HUES64 (cell line): ENCODE measurements at regions not wholly inside any gene's neighbourhood (a gene's known extent, or its start where the extent isn't known, plus 50 kb on each side); places are given as distances from the start of the nearest gene placed in this dataset.
"Not testable (repeated sequence)": the region's sequence is repeated elsewhere in the genome, so short reads cannot be mapped to it uniquely, and the experiment has no call there.

Experiments
- H3K27ac ChIP-seq: 2 replicates; pipeline ENCODE4 v1.7.0; 2013; ENCODE audit warnings: low read depth, low read length, inconsistent platforms
- H3K27me3 ChIP-seq: 2 replicates; pipeline ENCODE4 v1.6.1; 2013; ENCODE audit warnings: mild to moderate bottlenecking, low read length; ENCODE audit not compliant: insufficient read depth
- H3K36me3 ChIP-seq: 2 replicates; pipeline ENCODE4 v1.6.1; 2013; ENCODE audit warnings: mild to moderate bottlenecking, low read length; ENCODE audit not compliant: insufficient read depth
- H3K4me1 ChIP-seq: 2 replicates; pipeline ENCODE4 v1.6.1; 2013; ENCODE audit warnings: mild to moderate bottlenecking, low read length, moderate library complexity; ENCODE audit not compliant: insufficient read depth
- H3K4me3 ChIP-seq: 2 replicates; pipeline ENCODE4 v1.5.1; 2013; ENCODE audit warnings: mild to moderate bottlenecking, low read length, moderate library complexity
- H3K9ac ChIP-seq: 2 replicates; pipeline ENCODE4 v1.6.1; 2013; ENCODE audit warnings: mild to moderate bottlenecking, low read depth, low read length
- H3K9me3 ChIP-seq: 2 replicates; pipeline ENCODE4 v1.6.1; 2013; ENCODE audit warnings: low read depth, low read length; ENCODE audit not compliant: insufficient read depth
- WGBS: fragments of 150-250, 120-280 bp; methylation state at CpG from one replicate; pipeline ENCODE4 v1.1.7; 2013; ENCODE audit warnings: missing lambda C conversion rate; 5-methylcytosine and 5-hydroxymethylcytosine counted together

DNA sequence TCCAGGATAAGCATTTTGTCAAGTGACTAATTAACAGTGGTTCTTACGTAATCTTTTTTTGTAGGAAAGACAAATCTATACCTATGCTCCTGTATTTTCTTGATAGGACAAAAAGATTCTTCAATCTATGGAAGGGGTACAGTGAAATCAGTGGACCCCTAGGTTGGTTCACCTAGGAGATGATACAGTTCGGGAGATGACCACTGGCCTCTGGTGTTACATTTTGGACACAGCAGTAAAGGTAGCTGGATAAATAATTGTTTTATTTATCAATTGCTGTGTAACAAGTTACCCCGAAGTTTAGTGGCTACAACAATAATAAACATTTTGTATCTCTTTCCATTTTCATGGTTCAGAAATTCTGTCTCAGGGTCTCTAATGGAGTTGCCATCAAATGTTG, 288.2 kb upstream of the MAGI2 start:
- WGBS, result 94% methylated on average over 2 of the region's 3 CpGs
- no peaks in the 10 kb centered on the region for H3K36me3 ChIP-seq
- no peaks in the 10 kb centered on the region for H3K27me3 ChIP-seq
- H3K9ac ChIP-seq, result no peak overlapping the region
- H3K9me3 ChIP-seq, result no peaks in the 10 kb centered on the region
- no peak overlapping the region for H3K4me3 ChIP-seq
- no peak overlapping the region for H3K27ac ChIP-seq
- H3K4me1 ChIP-seq, result no peaks in the 10 kb centered on the region

DNA sequence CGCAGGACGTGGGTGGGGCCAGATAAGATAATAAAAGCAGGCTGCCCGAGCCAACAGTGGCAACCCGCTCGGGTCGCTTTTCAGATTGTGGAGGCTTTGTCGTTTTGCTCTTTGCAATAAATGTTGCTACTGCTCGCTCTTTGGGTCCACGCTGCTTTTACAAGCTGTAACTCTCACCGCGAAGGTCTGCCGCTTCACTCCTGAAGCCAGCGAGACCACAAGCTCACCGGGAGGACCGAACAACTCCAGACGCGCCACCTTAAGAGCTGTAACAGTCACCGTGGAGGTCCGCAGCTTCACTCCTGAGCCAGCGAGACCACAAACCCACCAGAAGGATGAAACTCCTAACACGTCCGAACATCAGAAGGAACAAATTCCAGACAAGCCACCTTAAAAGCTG, 286.6 kb upstream of the MAGI2 start:
- H3K36me3 ChIP-seq, result no peaks in the 10 kb centered on the region
- no peak overlapping the region for H3K4me3 ChIP-seq
- H3K27me3 ChIP-seq, result no peaks in the 10 kb centered on the region
- H3K9ac ChIP-seq, result no peak overlapping the region
- WGBS, result 96% methylated on average over 22 of the region's 22 CpGs
- H3K27ac ChIP-seq, result no peak overlapping the region
- no peaks in the 10 kb centered on the region for H3K9me3 ChIP-seq
- H3K4me1 ChIP-seq, result no peaks in the 10 kb centered on the region

DNA sequence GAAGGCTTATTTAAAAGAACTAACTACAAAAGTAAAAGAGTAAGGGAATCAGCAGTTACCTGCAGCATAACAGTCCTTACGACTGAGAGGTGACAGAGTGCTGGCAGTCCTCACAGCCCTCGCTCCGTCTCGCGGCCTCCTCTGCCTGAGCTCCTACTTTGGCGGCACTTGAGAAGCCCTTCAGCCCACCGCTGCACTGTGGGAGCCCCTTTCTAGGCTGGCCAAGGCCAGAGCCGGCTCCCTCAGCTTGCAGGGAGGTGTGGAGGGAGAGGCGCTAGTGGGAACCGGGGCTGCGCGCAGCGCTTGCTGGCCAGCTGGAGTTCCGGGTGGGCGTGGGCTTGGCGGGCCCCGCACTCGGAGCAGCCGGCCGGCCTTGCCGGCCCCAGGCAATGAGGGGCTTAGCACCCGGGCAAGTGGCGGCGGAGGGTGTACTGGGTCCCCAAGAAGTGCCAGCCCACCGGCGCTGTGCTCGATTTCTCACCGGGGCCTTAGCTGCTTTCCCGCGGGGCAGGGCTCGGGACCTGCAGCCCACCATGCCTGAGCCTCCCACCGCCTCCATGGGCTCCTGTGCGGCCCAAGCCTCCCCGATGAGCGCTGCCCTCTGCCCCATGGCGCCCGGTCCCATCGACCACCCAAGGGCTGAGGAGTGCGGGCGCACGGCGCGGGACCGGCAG, 285.7 kb upstream of the MAGI2 start:
- not testable (repeated sequence) for H3K9me3 ChIP-seq, H3K4me3 ChIP-seq, H3K27me3 ChIP-seq, H3K27ac ChIP-seq, H3K36me3 ChIP-seq, H3K4me1 ChIP-seq, H3K9ac ChIP-seq
- 96% methylated on average over 44 of the region's 44 CpGs for WGBS

DNA sequence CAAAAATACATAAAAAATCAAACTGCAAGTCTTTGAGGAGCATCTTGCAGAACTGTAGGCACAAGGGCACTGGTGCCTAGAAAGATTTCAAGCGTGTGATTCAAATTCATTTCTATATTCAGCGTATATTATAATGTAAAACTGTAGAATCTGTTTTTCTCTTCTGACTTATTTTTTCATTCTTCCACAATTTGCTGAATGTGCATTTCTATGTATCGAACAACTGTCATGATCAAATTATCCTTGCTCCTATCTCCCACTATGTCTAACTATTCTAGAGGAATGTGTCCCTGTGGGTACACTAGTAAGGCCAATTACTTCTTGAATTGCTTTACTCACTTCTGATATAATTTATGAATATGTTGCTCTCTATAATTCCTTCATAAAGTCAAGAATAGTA, 283.0 kb upstream of the MAGI2 start:
- H3K27me3 ChIP-seq, result no peaks in the 10 kb centered on the region
- no peaks in the 10 kb centered on the region for H3K4me1 ChIP-seq
- H3K27ac ChIP-seq, result no peak overlapping the region
- H3K9me3 ChIP-seq, result no peaks in the 10 kb centered on the region
- no peak overlapping the region for H3K4me3 ChIP-seq
- WGBS, result 100% methylated on average over 2 of the region's 3 CpGs
- H3K36me3 ChIP-seq, result no peaks in the 10 kb centered on the region
- H3K9ac ChIP-seq, result no peak overlapping the region

DNA sequence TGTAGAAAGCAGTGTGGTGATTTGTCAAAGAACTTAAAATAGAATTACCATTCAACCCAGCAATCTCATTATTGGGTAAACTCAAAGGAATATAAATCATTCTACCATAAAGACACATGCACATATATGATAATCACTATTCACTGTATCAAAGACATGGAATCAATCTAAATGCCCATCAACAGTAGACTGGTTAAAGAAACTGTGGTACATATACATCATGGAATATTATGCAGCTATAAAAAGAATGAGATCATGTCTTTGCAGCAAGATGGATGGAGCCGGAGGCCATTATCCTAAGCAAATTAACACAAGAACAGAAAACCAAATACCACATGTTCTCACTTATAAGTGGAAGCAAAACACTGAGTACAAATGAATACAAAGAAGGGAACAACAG, 281.5 kb upstream of the MAGI2 start:
- Histone ChIP-seq H3K36me3 (no peaks in the 10 kb centered on the region), H3K27ac (no peak overlapping the region), H3K9ac (no peak overlapping the region), H3K4me3 (no peak overlapping the region), H3K27me3 (no peaks in the 10 kb centered on the region), H3K4me1 (no peaks in the 10 kb centered on the region), H3K9me3 (no peaks in the 10 kb centered on the region)
- no CpG with 5 or more reads among the region's 1 CpG for WGBS

DNA sequence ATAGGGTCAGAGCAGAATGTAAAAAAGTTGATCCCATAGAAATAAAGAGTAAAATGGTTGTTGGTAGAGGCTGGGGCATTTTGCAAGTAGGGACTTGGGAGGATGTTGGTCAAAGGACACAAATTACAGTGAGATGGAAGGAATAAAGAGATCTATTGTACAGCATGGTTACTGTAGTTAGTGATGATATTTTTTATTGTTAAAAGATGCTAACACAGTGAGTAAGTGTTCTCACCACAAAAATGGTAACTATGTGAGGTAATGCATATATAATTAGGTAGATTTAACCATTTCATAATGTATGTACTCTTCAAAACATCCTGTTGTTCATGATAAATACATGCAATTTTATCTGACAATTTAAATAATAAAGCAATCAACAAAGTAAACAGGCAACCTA, 280.7 kb upstream of the MAGI2 start:
- Histone ChIP-seq H3K9me3 (no peaks in the 10 kb centered on the region), H3K9ac (no peak overlapping the region), H3K4me3 (no peak overlapping the region), H3K27me3 (no peaks in the 10 kb centered on the region), H3K36me3 (no peaks in the 10 kb centered on the region), H3K4me1 (no peaks in the 10 kb centered on the region), H3K27ac (no peak overlapping the region)

DNA sequence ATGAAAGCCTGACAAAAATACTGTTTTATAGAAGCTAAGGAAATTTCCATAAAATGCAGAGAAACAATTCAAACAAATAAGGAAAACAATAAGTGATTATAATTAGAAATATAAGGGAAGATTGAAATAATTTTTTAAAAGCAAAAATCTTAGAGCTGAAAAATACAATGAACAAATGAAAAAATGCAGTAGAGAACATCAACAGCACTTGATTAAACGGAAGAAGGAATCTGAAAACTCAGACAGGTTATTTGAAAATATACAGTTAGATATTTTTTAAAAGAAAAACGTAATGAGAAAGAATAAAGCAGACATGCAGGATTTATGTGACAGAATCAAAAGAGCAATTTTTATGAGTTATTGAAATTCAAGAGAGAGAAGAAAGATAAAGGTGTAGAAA, 279.1 kb upstream of the MAGI2 start:
- Histone ChIP-seq H3K9ac (no peak overlapping the region), H3K9me3 (no peaks in the 10 kb centered on the region), H3K36me3 (no peaks in the 10 kb centered on the region), H3K4me1 (no peaks in the 10 kb centered on the region), H3K27me3 (no peaks in the 10 kb centered on the region), H3K27ac (no peak overlapping the region), H3K4me3 (no peak overlapping the region)
- 90% methylated on average over 2 of the region's 2 CpGs for WGBS

DNA sequence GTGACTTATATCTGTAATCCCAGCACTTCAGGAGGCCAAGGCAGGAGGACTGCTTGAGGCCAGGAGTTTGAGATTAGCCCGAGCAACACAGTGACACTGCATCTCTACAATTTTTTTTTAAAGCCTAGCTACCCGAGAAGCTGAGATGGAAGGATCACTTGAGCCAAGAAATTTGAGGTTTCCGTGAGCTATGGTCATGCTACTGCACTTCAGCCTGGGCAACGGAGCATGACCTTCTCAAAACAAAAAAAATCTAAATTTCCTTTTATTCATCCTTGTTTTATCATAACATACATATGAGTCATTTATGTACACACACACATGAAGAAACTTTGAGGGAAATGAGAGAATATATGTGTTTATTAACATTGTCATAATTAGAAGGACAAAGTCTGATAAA, 277.5 kb upstream of the MAGI2 start:
- H3K9me3 ChIP-seq, result no peaks in the 10 kb centered on the region
- H3K4me3 ChIP-seq, result no peak overlapping the region
- no peaks in the 10 kb centered on the region for H3K27me3 ChIP-seq
- no peak overlapping the region for H3K9ac ChIP-seq
- H3K36me3 ChIP-seq, result no peaks in the 10 kb centered on the region
- H3K27ac ChIP-seq, result no peak overlapping the region
- no peaks in the 10 kb centered on the region for H3K4me1 ChIP-seq
- 96% methylated on average over 4 of the region's 4 CpGs for WGBS

DNA sequence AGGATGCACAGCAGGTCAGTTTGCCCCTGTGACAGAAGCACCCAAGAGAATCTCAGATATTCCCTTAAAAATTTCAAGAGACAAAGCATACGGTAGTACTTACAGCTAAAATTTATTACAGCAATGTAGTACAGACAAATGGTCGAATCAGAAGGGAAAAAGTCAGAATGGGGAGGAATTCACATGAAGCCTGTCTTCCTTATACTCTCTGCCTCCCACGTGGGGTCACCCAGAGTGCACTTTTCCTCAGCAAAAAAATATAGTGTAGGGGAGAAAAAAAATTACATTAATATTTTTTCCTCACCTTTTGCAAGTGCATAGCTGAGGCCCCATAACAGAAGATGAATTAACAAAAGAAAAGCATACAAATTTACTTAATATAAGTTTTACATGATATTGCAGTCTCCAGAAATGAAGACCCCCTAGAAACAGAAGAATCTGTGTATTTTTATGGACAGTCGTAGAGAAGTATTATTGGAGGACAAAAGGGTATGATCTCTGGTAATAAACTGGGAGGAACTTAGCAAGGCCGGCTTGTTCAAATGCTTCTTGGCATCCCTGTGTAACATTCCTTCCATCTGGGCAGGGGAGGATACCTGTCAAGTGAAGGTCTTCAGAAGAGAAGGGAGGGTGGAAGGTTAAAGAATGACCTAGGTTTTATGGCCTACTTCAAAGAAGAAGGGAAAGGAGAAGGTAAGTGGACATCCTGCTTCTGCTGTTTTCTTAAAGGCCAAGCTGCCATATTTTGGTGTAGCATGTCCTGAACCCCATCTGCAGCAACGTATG, 270.6 kb upstream of the MAGI2 start:
- Histone ChIP-seq H3K27ac (no peak overlapping the region), H3K9me3 (no peaks in the 10 kb centered on the region), H3K9ac (no peak overlapping the region), H3K4me3 (no peak overlapping the region), H3K4me1 (no peaks in the 10 kb centered on the region; the same call in 1 of the 2 replicates), H3K36me3 (no peaks in the 10 kb centered on the region), H3K27me3 (no peaks in the 10 kb centered on the region)
- WGBS, result 90% methylated on average over 4 of the region's 6 CpGs

DNA sequence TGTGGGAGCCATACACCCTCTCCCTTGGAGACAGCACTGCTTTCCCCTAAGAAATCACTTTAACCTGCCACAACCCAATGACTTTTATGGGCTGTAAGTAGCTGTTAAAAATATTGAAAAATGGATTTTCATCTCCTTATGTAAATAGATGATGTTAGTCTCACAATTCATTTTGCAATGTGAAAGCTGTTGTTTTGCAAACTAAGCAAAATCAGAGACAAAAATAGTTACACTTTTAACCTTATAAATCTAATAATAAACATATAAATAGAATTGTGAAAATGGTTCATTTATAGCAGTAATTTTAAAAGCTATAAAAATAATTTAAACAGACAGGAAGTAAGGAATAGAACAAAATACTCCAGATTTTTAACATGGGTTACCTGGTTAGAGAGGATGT, 268.8 kb upstream of the MAGI2 start:
- H3K36me3 ChIP-seq, result no peaks in the 10 kb centered on the region
- H3K4me3 ChIP-seq, result no peak overlapping the region
- no peaks in the 10 kb centered on the region for H3K27me3 ChIP-seq
- no peak overlapping the region for H3K27ac ChIP-seq
- H3K4me1 ChIP-seq, result no peaks in the 10 kb centered on the region; the same call in 1 of the 2 replicates
- no peak overlapping the region for H3K9ac ChIP-seq
- H3K9me3 ChIP-seq, result no peaks in the 10 kb centered on the region

DNA sequence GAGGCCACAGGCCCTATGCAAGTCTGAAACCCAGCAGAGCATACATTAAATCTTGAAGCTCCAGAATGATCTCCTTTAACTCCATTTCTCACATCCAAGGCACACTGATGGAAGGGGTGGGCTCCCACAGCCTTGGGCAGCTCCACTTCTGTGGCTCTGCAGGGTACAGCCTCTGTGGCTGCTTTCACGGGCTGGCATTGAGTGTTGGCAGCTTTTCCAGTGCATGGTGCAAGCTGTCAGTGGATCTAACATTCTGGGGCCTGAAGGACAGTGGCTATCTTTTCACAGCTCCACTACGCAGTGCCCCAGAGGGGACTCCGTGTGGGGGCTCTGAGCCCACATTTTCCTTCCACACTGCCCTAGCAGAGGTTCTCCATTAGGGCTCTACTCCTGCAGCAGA, 265.7 kb upstream of the MAGI2 start:
- Histone ChIP-seq H3K4me3 (no peak overlapping the region), H3K4me1 (no peaks in the 10 kb centered on the region; the same call in 1 of the 2 replicates), H3K36me3 (no peaks in the 10 kb centered on the region), H3K9me3 (no peaks in the 10 kb centered on the region), H3K27me3 (no peaks in the 10 kb centered on the region), H3K9ac (no peak overlapping the region), H3K27ac (no peak overlapping the region)
- WGBS, result 99% methylated on average over 3 of the region's 3 CpGs
